HepG2 (cell line): ENCODE measurements at regions not wholly inside any gene's neighbourhood (a gene's known extent, or its start where the extent isn't known, plus 50 kb on each side); places are given as distances from the start of the nearest gene placed in this dataset.

ENCODE experiments used
- ATAC-seq: fragments of 200-7000 bp; cut with Tn5 transposase; 3 replicates; pipeline ENCODE4 v1.9.1; 2020; ENCODE audit warnings: mild to moderate bottlenecking, moderate library complexity
- BruUV-seq: library from RNA; stranded (reverse); fragments of 400-500 nt; replicated peaks from 2 replicates; lab custom pipeline; 2021; lab: Mats Ljungman, UMichigan
- CTCF ChIA-PET: fragments of 300-600 bp; formaldehyde crosslinking; extraction: SDS; loops from one replicate; lab custom pipeline; 2021; ENCODE audit warnings: low total read pairs, inconsistent platforms, low intra/inter-chr PET ratio; lab: Yijun Ruan, JAX
- POLR2A ChIA-PET: fragments of 350-600 bp; sonication (Branson Sonifier 250); formaldehyde crosslinking; loops from one replicate; lab custom pipeline; 2020; ENCODE audit warnings: antibody characterized with exemption, inconsistent platforms; lab: Yijun Ruan, JAX
- DNase-seq: peaks from one replicate; pipeline ENCODE4 v3.0.0-alpha.2; 2015; ENCODE audit warnings: low spot score
- FAIRE-seq: peaks from 3 replicates; lab custom pipeline; 2011; peaks lifted over from hg19 to GRCh38; lab: Jason Lieb, UNC
- H2AFZ ChIP-seq: one replicate; pipeline ENCODE4 v1.6.1; 2011; ENCODE audit warnings: low read length, inconsistent platforms
- H3K27ac ChIP-seq: fragments of 300-600 bp; 3 replicates; pipeline ENCODE4 v1.8.0; 2011; ENCODE audit warnings: mixed run types, mild to moderate bottlenecking, mixed read lengths, low read length, inconsistent platforms; ENCODE audit not compliant: insufficient read depth; ENCODE audit errors: extremely low read length
- H3K27me3 ChIP-seq, 2 experiments: fragments of 200-600 bp in 1 of 2; 2 replicates in 1 of 2; 3 replicates in 1 of 2; pipeline versions ENCODE4 v1.6.0 to v1.8.0; 2011; ENCODE audit warnings: low read length in 2 of 2, mild to moderate bottlenecking in 2 of 2, moderate library complexity in 2 of 2, inconsistent platforms in 1 of 2; ENCODE audit not compliant: insufficient read depth in 2 of 2, control insufficient read depth in 1 of 2
- H3K36me3 ChIP-seq, 2 experiments: fragments of 200-600 bp in 1 of 2; replicated peaks in 1 of 2; 2 replicates in 1 of 2; 3 replicates in 1 of 2; pipeline versions ENCODE4 v1.5.1 to v1.8.0; 2011; ENCODE audit warnings: low read length in 2 of 2, inconsistent platforms in 1 of 2; ENCODE audit not compliant: insufficient read depth in 2 of 2, control insufficient read depth in 1 of 2
- H3K4me1 ChIP-seq: 2 replicates; pipeline ENCODE4 v1.5.1; 2012; ENCODE audit warnings: low read length, inconsistent platforms; ENCODE audit not compliant: insufficient read depth
- H3K4me2 ChIP-seq: 2 replicates; pipeline ENCODE4 v1.6.0; 2011; ENCODE audit warnings: low read depth, low read length, inconsistent platforms
- H3K4me3 ChIP-seq, 3 experiments: fragments of 200-600 bp in 1 of 3; sonication (generic), shearing (Covaris generic) in 1 of 3; replicated peaks in 1 of 3; 2 replicates each; pipeline ENCODE4 v1.5.1; 2011 to 2016; ENCODE audit warnings: low read length in 3 of 3, inconsistent platforms in 2 of 3, low read depth in 2 of 3, mild to moderate bottlenecking in 2 of 3, control low read depth in 1 of 3, mixed read lengths in 1 of 3; ENCODE audit not compliant: insufficient read depth in 1 of 3
- H3K79me2 ChIP-seq: one replicate; pipeline ENCODE4 v1.6.1; 2011; ENCODE audit warnings: low read length, inconsistent platforms; ENCODE audit not compliant: insufficient read depth
- H3K9ac ChIP-seq: 2 replicates; pipeline ENCODE4 v1.6.0; 2011; ENCODE audit warnings: mild to moderate bottlenecking, low read depth, low read length, inconsistent platforms; ENCODE audit not compliant: insufficient read depth
- H3K9me3 ChIP-seq: 2 replicates; pipeline ENCODE4 v1.5.1; 2012; ENCODE audit warnings: mild to moderate bottlenecking, low read length
- H4K20me1 ChIP-seq: 2 replicates; pipeline ENCODE4 v1.6.0; 2011; ENCODE audit warnings: inconsistent platforms, mild to moderate bottlenecking, low read length, moderate library complexity; ENCODE audit not compliant: insufficient read depth
- FLYWCH1 ChIP-seq: sonication (generic); formaldehyde crosslinking; IDR thresholded peaks from 2 replicates; pipeline ENCODE4 v1.8.1; 2023; ENCODE audit warnings: mild to moderate bottlenecking, missing genetic modification reagents
- LBX2 ChIP-seq: sonication (generic); formaldehyde crosslinking; IDR thresholded peaks from 2 replicates; pipeline ENCODE4 v1.5.0; 2020; ENCODE audit warnings: missing genetic modification reagents, mild to moderate bottlenecking, borderline replicate concordance
- MAX ChIP-seq: IDR thresholded peaks from 2 replicates; pipeline ENCODE4 v1.6.1; 2012; ENCODE audit warnings: inconsistent platforms
- NCOR1 ChIP-seq: fragments of 200-600 bp; sonication (generic); IDR thresholded peaks from 2 replicates; pipeline ENCODE4 v1.7.0; 2017; ENCODE audit warnings: antibody characterized with exemption, low read length, borderline replicate concordance
- NFE2L1 ChIP-seq: sonication (generic); formaldehyde crosslinking; IDR thresholded peaks from 2 replicates; pipeline ENCODE4 v1.4.0; 2020; ENCODE audit warnings: missing genetic modification reagents, mild to moderate bottlenecking, borderline replicate concordance
- NFE2L2 ChIP-seq: fragments of 150-350 bp; IDR thresholded peaks from 2 replicates; pipeline ENCODE4 v1.6.1; 2014; ENCODE audit warnings: low read length
- SIN3A ChIP-seq: IDR thresholded peaks from 2 replicates; pipeline ENCODE4 v1.6.1; 2011; ENCODE audit warnings: low read depth, mild to moderate bottlenecking, control low read depth, low read length, borderline replicate concordance
- SKIL ChIP-seq: sonication (generic); formaldehyde crosslinking; IDR thresholded peaks from 2 replicates; pipeline ENCODE4 v1.8.0; 2022; ENCODE audit warnings: missing genetic modification reagents, mild to moderate bottlenecking, moderate library complexity, borderline replicate concordance
- STAT5B ChIP-seq: sonication (generic); formaldehyde crosslinking; IDR thresholded peaks from 2 replicates; pipeline ENCODE4 v1.4.0; 2020; ENCODE audit warnings: missing genetic modification reagents
- ZNF326 ChIP-seq: sonication (generic); formaldehyde crosslinking; IDR thresholded peaks from 2 replicates; pipeline ENCODE4 v1.4.0; 2020; ENCODE audit warnings: missing genetic modification reagents, borderline replicate concordance
- ZNF335 ChIP-seq: sonication (generic); formaldehyde crosslinking; IDR thresholded peaks from 2 replicates; pipeline ENCODE4 v1.4.0; 2020; ENCODE audit warnings: missing genetic modification reagents
- ZNF432 ChIP-seq: sonication (generic); formaldehyde crosslinking; IDR thresholded peaks from 2 replicates; pipeline ENCODE4 v1.5.0; 2020; ENCODE audit warnings: missing genetic modification reagents, mild to moderate bottlenecking, borderline replicate concordance
- ZNF784 ChIP-seq: sonication (generic); formaldehyde crosslinking; IDR thresholded peaks from 2 replicates; pipeline ENCODE4 v1.5.1; 2020; ENCODE audit warnings: missing genetic modification reagents, mild to moderate bottlenecking, borderline replicate concordance
- WGBS: methylation state at CpG from one replicate; pipeline ENCODE4 v1.1.6; 2017; ENCODE audit warnings: low lambda C conversion rate; 5-methylcytosine and 5-hydroxymethylcytosine counted together
- in situ Hi-C: cut with HindIII; loops from 2 replicates; pipeline ENCODE4 v1.10.0; 2017; ENCODE audit warnings: low pct_unique_long_range_greater_than_20kb; ENCODE audit not compliant: extremely low pct_ligation_motif_present
- intact Hi-C: fragments of 100-400 bp; cut with micrococcal nuclease; formaldehyde crosslinking; loops from one replicate; pipeline ENCODE4 v1.10.0; 2022; ENCODE audit not compliant: unreplicated experiment

GRCh38 chr22:22123960-22124278, 120.7 kb upstream of the VPREB1 start:
- TF ChIP-seq ZNF432 (no peak), MAX (no peak), STAT5B (CRISPR knock-in tag) (no peak), NFE2L2 (no peak), NCOR1 (no peak), ZNF784 (CRISPR knock-in tag) (no peak), LBX2 (CRISPR knock-in tag) (no peak), SKIL (no peak), ZNF335 (CRISPR knock-in tag) (no peak), FLYWCH1 (CRISPR knock-in tag) (no peak), ZNF326 (CRISPR knock-in tag) (no peak), NFE2L1 (CRISPR knock-in tag) (no peak), SIN3A (no peak)
- POLR2A ChIA-PET, result no interaction called here

More at GRCh38 chr22:22123960-22124278, 120.7 kb upstream of the VPREB1 start:
- Histone ChIP-seq H3K4me1 (no peaks in the 10 kb centered on the region), H3K4me3 (no peak overlapping the region), H3K36me3 (no peaks in the 10 kb centered on the region), H4K20me1 (no peaks in the 10 kb centered on the region), H3K79me2 (no peaks in the 10 kb centered on the region), H2AFZ (no peak overlapping the region), H3K4me2 (no peak overlapping the region), H3K9ac (no peak overlapping the region), H3K27ac (no peak overlapping the region), H3K9me3 (no peaks in the 10 kb centered on the region), H3K27me3 (peaks cover 0 to 8% of the 10 kb centered on the region in 2 experiments; a peak in 1 of 5 replicates)
- intact Hi-C loops, result no loop called here
- no TSS peak for BruUV-seq
- in situ Hi-C loops, result no loop called here
- no peak for DNase-seq
- no peak for ATAC-seq
- WGBS, result 83% methylated on average over 15 of the region's 15 CpGs
- no peak for FAIRE-seq
- CTCF ChIA-PET, result no interaction called here
